Mucosa of stomach (tissue), 1 donor: ENCODE measurements at regions not wholly inside any gene's neighbourhood (a gene's known extent, or its start where the extent isn't known, plus 50 kb on each side); places are given as distances from the start of the nearest gene placed in this dataset.

Source experiments
- H3K27me3 ChIP-seq: one replicate; pipeline ENCODE4 v1.7.0; 2013; ENCODE audit warnings: mild to moderate bottlenecking, low read length; ENCODE audit not compliant: control insufficient read depth, insufficient read depth
- H3K36me3 ChIP-seq: one replicate; pipeline ENCODE4 v1.7.0; 2013; ENCODE audit warnings: low read length; ENCODE audit not compliant: control insufficient read depth, insufficient read depth
- H3K4me1 ChIP-seq: one replicate; pipeline ENCODE4 v1.7.0; 2013; ENCODE audit warnings: mild to moderate bottlenecking, low read length; ENCODE audit not compliant: control insufficient read depth, insufficient read depth
- H3K4me3 ChIP-seq: one replicate; pipeline ENCODE4 v1.7.0; 2013; ENCODE audit warnings: low read length
- H3K9ac ChIP-seq: one replicate; pipeline ENCODE4 v1.7.0; 2013; ENCODE audit warnings: mild to moderate bottlenecking, low read length, moderate library complexity
- H3K9me3 ChIP-seq: one replicate; pipeline ENCODE4 v1.7.0; 2013; ENCODE audit warnings: mild to moderate bottlenecking, low read length, moderate library complexity; ENCODE audit not compliant: control insufficient read depth
- donor health status: Pancreatic carcinoma.

DNA sequence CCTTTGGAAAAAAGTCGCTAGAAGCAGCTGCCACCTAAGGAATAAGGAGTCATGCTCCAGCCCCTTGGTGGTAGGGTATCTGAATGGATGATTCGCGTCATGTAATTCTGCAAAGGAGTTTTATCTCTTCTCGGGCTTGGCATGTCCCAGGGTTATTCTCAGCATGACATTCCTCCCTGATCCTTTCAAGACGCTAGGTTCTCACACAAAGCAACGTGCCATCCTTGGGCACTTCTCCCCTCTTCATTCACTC lies 355.6 kb downstream of the MYCN start:
- Histone ChIP-seq H3K36me3 (no peaks in the 10 kb centered on the region), H3K4me3 (no peak overlapping the region), H3K9ac (no peak overlapping the region), H3K4me1 (no peaks in the 10 kb centered on the region), H3K9me3 (no peaks in the 10 kb centered on the region), H3K27me3 (no peaks in the 10 kb centered on the region)

- no peaks in the 10 kb centered on the region for H3K9me3 ChIP-seq
- H3K36me3 ChIP-seq = no peaks in the 10 kb centered on the region
- no peak overlapping the region for H3K4me3 ChIP-seq
- H3K9ac ChIP-seq = no peak overlapping the region
- H3K4me1 ChIP-seq = no peaks in the 10 kb centered on the region
- no peaks in the 10 kb centered on the region for H3K27me3 ChIP-seq
Observed at GRCh38 chr2:16294791-16295190, 354.4 kb downstream of the MYCN start.

- Histone ChIP-seq H3K36me3 (no peaks in the 10 kb centered on the region), H3K4me1 (no peaks in the 10 kb centered on the region), H3K9ac (no peak overlapping the region), H3K9me3 (no peaks in the 10 kb centered on the region), H3K27me3 (no peaks in the 10 kb centered on the region), H3K4me3 (no peak overlapping the region)
Observed at GRCh38 chr2:16293871-16294270, 353.5 kb downstream of the MYCN start.

DNA sequence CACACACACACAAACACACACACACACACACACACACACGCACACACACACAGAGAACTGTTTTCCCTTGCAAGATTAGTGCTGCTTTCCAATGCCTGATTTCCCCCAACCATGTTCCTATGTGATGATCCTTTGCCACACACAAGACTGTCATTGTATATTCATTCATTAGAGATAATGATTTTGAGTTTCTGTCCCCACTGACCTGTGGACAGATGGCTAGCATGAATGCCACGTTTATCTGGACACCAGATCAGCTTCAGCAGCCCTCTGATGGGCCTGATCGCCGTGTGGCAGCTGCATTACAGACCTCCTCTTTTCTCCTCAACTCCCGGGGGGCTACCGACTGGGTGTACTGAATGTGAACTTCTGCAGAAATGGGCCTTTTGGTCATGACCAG lies 353.0 kb downstream of the MYCN start:
- Histone ChIP-seq H3K27me3 (no peaks in the 10 kb centered on the region), H3K4me3 (no peak overlapping the region), H3K36me3 (no peaks in the 10 kb centered on the region), H3K9ac (no peak overlapping the region), H3K4me1 (no peaks in the 10 kb centered on the region), H3K9me3 (no peaks in the 10 kb centered on the region)

DNA sequence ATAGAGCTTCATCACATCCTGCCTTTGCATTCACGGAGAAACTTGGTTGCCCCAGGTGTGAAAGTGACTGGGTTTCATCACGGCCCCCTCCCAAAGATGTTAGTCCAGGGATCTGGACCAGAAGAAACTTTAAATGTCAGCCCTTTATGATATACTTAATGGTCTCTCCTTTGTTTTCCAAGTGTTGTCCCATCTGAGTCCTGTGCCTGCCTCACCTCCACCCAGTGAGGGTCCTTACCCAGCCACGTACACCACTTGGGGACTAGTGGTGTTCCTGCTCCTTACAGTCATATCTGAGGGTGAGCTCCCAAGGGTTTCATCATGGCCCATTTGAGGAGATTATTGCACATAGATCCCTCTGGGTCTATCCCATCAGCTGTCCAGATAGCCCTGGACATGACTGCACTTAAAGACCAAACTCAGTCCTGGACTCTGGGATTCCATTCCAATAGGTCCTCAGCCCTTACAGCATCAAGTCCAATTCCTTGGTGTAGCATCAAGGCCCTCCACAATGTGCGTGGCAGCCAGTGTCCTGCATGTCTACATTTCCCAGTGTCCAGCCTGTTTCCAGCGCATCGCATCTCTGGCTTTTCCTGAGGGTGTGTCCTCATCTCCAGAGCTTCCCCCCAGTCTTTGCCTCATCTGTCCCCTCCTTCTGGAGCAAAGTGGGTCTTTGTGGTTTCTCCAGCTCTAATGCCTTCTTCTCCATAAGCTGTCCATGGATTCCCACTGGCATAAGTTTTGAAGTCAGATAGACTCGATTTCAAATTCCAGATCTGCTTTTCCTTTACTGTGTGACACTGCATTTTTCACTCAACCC lies 351.6 kb downstream of the MYCN start:
- no peaks in the 10 kb centered on the region for H3K9me3 ChIP-seq
- no peak overlapping the region for H3K9ac ChIP-seq
- no peak overlapping the region for H3K4me3 ChIP-seq
- no peaks in the 10 kb centered on the region for H3K36me3 ChIP-seq
- H3K27me3 ChIP-seq = no peaks in the 10 kb centered on the region
- H3K4me1 ChIP-seq = no peaks in the 10 kb centered on the region

DNA sequence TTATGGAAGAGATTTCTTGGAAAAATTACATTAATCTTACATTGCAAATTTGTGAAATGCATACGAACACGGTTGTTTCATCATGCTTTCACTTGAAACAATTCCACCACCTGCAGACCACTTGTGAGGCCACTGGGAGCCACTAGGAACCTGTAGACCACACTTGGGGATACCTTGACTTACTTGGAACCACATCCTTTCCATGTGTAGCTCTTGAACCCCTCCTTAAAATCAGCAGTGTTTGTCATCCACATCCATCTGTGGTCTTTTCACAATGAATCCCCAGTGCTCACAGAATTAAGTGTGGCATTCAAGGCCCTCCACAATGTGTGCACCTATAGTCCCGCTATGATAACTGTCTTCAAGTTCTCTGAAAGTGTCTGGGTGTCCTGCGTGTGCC lies 350.9 kb downstream of the MYCN start:
- no peaks in the 10 kb centered on the region for H3K36me3 ChIP-seq
- no peaks in the 10 kb centered on the region for H3K9me3 ChIP-seq
- H3K4me3 ChIP-seq = no peak overlapping the region
- H3K9ac ChIP-seq = no peak overlapping the region
- H3K27me3 ChIP-seq = no peaks in the 10 kb centered on the region
- H3K4me1 ChIP-seq = no peaks in the 10 kb centered on the region

DNA sequence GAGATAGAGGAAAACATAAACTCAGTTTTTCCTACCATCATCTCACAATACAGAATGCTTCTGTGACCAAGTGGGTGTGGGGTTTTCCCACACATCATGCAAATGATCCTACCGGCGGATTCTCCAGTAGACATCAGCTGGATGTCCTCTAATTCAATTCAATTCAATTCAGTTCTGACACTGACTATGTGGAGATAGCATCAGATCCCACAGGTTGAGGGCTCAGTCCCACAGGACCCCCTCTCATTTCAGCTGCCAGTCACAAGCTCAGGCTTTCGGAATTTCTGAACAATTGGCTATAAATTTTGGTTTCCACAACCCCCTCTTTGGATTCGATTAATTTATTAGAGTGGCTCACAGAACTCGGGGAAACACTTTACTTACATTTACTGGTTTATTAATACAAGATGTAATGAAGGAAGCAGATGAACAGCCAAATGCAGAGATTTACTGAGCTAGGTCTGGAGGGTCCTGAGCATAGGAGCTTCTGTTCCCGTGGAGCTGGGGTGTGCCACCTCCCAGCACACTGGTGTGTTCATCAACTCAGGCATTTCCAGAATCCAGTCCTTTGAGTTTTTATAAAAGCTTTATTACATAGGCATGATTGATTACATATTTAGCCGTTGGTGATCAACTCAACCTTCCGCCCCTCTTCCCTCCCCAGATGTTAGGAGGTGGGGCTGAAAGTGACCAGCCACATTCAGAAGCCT lies 350.1 kb downstream of the MYCN start:
- Histone ChIP-seq H3K9ac (no peak overlapping the region), H3K9me3 (no peaks in the 10 kb centered on the region), H3K4me1 (no peaks in the 10 kb centered on the region), H3K4me3 (no peak overlapping the region), H3K36me3 (no peaks in the 10 kb centered on the region), H3K27me3 (no peaks in the 10 kb centered on the region)

DNA sequence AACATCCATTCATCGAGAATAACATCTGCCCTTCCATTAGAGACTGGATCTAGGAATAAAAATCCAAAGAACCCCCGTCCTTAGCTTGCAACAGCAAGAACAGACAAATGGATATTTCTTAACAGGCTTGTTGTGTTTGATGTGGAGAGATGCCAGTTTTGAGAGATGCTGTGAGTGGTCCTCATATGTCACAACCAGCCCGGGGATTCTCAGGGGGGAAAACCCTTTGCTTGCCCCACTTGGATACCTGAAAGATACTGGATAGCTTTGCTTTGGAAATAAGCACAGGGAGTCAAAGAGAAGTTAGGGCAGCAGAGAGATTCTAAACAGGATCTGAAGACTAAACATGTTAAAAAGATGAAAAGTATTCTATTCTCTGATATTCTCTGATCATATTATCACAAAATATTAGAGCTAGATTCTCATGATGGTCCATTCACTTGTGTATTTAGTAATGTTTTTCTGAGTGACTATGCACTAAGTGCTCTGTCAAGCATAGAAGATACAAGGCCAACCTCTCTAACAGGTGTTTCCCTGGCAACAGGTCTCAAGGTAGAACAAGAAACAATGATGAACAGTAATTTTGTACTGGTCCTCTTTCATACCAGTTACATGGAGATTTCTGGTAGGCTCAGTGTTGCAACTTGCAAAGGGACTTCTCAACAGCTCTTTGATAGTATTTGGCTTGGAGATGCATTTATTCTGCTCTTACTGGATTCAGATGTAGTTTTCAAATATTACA lies 348.2 kb downstream of the MYCN start:
- Histone ChIP-seq H3K4me3 (no peak overlapping the region), H3K9ac (no peak overlapping the region), H3K9me3 (no peaks in the 10 kb centered on the region), H3K4me1 (no peaks in the 10 kb centered on the region), H3K27me3 (no peaks in the 10 kb centered on the region), H3K36me3 (no peaks in the 10 kb centered on the region)

DNA sequence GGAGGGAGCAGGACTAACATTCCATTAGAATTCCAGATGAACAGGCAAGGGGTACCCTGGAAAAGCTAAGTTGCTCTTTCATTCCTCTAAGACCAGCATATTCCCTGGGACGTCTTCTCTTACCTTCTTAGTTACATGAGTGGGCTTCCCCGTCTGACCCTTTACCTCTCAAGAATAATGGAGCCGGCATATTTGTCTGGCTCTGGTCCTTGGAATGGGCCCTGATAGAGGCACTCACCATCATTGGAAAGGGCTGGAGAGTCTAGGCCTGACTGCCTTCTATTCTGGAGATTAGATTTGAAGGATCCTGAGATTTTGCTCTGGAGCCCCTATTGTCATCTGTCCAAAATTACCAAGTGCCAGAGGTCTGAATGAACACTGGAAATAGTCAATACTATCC lies 347.5 kb downstream of the MYCN start:
- H3K36me3 ChIP-seq = no peaks in the 10 kb centered on the region
- H3K9ac ChIP-seq = no peak overlapping the region
- no peak overlapping the region for H3K4me3 ChIP-seq
- H3K27me3 ChIP-seq = no peaks in the 10 kb centered on the region
- H3K9me3 ChIP-seq = no peaks in the 10 kb centered on the region
- H3K4me1 ChIP-seq = no peaks in the 10 kb centered on the region

DNA sequence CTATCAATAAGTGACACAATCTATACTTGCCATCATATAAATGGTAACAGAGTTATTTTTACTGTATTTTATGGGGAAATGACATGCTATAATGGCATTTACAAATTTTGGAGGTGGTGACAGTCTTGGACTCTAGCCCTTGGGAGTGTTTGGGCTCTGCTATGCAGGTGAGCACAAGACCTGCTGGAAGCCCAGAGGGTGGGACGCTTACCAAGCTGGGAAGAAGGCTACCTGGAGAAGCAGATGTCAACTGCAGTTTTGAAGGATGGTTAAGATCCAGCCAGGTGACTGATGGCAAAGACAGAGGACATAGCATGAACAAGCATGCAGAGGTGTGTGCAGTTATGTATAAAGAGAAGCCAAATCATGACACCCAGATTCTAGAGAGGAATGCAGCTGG lies 346.9 kb downstream of the MYCN start:
- no peak overlapping the region for H3K9ac ChIP-seq
- H3K9me3 ChIP-seq = no peaks in the 10 kb centered on the region
- H3K4me3 ChIP-seq = no peak overlapping the region
- H3K27me3 ChIP-seq = no peaks in the 10 kb centered on the region
- H3K4me1 ChIP-seq = no peaks in the 10 kb centered on the region
- no peaks in the 10 kb centered on the region for H3K36me3 ChIP-seq

GRCh38 chr2:16285813-16286510 lies 345.6 kb downstream of the MYCN start:
- Histone ChIP-seq H3K9ac (no peak overlapping the region), H3K36me3 (no peaks in the 10 kb centered on the region), H3K4me3 (no peak overlapping the region), H3K9me3 (no peaks in the 10 kb centered on the region), H3K27me3 (no peaks in the 10 kb centered on the region), H3K4me1 (no peaks in the 10 kb centered on the region)
